Mesenteric fat pad (tissue), 1 donor: ENCODE measurements at regions not wholly inside any gene's neighbourhood (a gene's known extent, or its start where the extent isn't known, plus 50 kb on each side); places are given as distances from the start of the nearest gene placed in this dataset.

Experiments
- DNase-seq: peaks from one replicate; pipeline ENCODE4 v3.0.0-alpha.2; 2020; ENCODE audit warnings: low spot score
- donor health status: DM: yes; HTN: yes; CAD: no.

DNA sequence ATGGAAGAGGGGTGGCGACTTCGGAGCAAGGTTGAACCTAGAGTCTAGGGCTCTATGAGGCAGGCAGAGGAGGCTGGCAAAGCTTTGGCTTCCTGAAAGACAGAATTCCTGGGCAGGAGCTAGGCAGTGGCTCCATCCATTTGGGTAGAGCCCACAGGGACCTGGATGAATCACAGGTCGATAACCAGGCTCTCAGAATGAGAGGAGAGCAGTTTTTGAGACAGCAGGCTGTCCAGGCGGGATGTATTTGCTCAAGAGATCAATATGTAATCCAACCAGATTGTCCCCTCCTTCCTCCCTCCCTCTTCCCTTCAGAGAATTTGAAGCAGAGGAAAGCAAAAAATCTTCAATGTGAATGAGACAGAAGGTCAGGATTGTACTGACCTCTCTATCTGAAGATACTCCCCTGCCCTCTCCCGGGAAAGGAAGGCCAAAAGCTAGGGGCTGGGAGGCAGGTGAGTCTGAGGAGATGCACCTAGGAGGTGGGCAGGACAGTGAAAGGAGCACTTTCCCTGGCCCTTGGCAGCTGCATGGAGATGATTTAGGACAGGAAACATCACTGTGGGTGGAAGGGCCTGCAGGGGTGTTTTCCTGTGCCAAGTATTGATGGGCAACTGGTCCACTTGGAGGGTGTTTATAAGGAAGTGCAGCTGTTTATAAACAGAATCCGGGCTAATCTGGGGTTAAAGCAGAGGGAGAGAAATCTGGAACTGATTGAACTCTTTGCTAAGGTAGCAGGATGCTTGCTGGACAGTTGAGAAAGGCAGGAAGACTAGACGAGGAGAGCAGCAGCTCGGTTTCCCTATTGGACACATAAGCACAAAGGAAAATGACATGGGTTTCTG lies 212.4 kb upstream of the LRFN2 start:
- peak; percentile 73 for DNase-seq

DNA sequence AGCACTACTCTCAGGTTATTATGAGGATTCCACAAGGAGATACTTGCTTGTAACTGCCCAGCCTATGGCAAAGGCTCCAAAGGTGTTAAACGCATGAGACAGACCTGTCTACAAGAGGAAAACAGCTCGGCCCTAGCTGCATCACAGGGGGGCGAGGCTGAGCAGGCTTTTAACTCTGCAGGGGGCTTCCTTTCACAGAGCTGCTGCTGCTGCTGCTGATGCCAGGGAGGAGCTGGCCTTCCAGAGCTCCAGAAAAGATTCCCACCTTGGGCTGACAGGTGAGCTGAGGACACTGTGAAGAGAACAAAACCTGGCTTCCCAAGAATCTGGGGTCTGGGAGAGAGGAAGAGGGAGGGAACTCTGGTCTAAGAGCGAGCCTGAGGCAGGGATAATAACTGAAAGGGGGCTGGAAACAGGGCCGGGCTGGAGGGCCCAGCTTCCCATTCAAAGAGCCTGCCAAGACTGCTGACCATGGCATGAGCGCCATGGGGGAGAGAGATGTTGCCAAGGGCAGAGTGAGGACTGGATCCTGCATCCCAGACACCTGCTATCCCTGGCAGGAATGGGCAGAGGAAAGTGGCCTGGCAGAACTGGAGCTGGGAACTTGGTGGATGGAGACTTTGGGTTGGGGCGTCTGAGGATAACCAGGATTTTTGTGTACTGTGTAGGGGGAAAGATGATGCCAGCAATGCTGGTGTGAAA lies 211.1 kb upstream of the LRFN2 start:
- no peak for DNase-seq

DNA sequence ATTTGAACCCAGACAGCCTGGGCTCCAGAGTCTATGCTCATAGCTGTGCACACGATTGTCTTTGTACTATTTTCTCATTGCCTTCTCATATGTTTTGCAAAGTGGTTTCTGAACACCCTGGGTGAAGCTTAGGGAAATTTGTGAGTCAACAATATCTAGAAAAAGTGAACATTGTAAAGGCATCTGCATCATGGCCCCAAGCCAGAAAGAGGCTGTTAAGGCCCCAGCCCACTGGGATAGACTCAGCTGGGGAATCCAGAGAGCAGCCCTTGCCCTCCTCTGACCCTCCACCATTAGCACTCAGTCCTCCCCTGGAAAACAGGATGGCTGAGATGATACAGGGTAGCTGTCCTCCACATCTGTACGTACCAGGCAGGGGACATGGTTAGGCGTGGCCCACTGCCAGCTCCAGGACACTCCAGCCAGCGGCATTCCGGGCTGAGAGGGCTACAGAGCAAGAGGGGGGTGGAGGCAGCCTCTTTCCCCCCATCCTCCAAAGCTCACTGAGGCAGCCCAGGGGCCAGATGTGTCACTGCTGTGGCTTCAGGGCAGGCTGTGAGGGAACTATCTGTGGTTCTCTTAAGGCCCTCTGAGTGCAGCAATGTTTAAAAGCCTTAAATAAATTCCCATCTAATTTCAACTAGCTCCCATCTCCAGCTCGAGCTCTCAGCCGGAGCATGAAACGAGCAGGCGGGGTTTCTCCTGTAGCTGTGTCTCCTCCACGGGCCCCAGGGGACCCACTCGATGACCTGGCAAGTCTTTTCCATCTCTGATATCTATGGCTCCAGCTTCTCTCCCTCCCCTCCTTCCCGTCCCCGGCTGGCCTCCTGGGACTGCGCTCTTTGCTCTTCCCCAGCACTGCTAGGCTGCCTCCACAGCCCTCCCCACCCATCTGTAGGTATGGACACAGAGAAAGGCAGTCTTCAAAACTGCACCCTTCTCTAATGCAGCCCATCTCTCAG lies 209.4 kb upstream of the LRFN2 start:
- no peak for DNase-seq

DNA sequence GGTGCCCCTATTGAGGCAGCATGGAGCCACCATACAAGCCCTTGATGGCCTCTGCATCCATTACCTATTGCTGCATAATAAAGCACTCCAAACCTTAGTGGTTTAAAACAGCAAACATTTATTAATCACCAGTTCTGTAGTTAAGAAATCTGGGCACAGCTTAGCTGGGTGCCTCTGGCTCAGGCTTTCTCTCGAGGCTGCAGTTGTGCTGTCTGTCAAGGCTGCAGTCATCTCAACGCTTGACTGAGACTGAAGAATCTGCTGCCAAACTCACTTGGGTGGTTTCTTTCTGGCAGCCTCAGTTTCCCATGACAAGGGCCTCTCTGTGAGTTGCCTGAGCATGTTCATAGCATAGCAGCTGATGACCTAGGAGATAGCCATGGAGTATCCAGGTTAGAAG lies 207.4 kb upstream of the LRFN2 start:
- no peak for DNase-seq

DNA sequence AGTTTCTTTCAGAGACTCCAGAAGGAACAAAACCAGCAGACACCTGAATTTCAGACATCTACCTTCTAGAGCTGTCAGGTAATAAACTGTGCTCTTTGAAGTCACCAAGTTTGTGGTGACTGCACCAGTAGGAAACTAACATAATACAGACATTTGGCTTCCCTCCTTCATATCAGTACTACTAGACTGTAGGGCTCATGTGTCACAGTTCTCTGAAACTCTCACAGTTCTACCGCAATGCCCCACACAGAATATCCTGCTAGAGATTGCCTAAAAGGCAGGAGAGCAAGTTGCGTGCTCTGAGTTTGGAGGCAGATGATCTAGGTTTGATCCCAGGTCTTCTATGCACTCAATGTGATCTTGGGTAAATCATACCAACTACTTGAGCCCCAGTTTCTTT lies 205.0 kb upstream of the LRFN2 start:
- DNase-seq: no peak

DNA sequence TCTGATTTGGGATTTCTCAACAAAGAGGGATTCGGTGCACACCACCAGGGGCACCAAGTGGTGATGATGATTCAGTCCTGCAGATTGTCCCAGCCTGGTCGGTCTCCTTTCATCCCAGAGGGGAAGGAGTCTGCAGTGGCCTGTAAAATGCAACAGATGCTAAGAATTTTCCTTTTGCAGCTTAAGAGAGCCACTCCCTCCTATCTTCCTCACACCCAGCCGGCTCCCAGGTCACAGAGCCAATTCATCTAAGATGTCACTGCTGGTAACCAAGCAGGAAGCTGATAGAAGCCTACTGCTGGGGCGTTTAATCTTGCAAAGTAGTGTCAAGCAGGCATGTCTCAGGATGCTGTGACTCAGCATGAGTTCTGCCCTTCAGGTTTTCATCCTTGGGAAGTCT lies 203.8 kb upstream of the LRFN2 start:
- no peak for DNase-seq

DNA sequence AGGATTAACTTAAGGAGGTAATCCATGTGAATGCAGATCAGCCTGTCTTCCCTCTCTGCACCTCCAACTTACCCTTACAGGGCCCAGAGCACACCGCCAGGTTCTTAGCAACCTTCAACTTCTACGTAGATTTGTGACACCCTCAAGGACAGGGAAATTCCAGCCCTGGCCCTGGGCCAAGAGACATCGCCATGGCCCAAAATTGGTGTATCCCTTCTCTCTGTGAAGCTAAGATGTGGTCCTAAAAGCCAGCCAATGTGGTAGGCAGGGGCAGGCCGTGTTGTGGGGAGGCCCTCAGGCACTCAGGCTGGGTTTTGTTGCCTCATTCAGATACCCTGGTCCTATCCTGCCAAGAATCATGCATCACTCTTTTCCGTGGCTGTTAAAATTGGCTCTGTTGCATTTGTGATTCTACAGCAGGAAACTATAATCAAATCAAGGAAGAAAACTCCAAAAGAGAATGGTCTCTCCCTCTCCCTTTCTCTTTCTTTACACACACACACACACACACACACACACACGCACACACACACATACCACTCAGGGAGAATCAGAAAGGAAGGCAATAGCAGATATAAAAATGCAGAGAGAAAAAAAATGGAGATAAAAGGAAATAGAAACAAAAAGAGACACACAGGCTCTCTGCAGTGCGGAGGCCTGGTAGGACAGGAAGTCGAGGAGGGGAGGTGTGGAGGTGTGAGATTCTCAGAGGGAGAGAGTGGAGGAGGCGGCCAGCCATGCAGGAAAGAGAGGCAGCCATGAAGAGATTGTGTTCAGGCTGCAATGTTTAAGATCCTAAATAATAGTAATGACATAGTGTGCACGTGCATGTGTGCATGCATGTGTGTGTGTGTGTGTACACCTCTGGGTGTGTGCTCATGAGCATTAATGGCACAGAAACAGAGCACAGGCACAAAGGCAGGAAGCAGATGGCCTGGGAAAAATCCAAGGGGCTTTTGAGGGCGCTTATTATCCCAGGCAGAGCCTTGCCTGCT lies 201.8 kb upstream of the LRFN2 start:
- DNase-seq: no peak

- DNase-seq: no peak
These were observed 195.2 kb upstream of the LRFN2 start for GRCh38 chr6:40782355-40782754.

DNA sequence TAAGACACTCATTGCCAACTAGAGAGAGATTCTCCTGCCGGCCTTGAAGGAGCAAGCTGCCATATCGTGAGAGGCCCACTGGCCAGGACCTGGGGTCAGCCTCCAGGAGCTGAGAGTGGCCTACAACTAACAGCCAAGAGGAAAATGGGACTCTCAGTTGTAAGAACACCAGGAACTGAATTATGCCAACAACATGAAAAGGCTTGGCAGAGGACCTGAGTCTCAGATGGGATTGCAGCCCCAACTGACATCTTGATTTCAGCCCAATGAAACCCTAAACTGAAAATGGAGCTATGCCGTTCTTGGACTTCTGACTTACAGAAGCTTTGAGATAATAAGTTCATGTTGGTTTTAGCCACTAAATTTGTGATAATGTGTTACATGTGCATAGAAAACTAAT lies 193.5 kb upstream of the LRFN2 start:
- DNase-seq: no peak

DNA sequence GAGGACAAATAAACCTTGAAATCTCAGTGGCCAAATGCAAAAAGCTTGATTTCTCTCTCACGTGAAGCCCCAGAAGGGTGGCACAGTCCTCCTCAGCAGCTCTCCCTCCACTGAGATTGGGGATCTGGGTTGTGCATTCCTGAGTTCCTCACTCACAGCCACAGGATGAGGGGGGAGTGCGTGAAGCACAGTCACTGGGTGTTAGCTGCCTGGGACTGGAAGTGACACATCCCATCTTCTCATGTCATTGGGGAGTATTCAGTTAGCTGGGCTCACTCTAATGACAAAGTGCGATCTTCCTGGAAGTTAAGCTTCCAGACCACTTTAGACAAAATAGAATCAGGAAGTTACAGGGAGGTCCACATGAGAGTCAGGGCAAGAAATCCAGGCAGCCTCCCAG lies 192.2 kb upstream of the LRFN2 start:
- DNase-seq: no peak

GRCh38 chr6:40778918-40779317 lies 191.8 kb upstream of the LRFN2 start:
- no peak for DNase-seq

DNA sequence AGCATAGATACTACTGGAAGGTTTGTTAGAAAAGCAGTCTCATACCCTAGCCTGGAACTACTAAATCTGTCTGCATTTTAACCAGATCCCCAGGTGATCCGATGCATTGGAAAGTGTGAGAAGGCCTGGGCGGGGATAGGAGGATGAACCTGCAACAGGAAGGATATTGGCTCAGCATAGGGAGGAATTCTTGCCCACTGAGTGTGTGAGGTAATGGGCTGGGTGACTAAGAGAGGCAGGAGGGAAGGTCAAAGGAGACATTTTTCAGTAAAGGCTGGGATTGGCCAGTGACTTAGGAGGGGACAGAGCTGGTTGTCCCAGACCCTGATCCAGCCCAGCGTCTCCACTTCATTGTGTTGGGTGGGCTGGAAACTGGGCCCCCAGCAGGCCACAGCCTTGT lies 191.0 kb upstream of the LRFN2 start:
- DNase-seq: no peak

- DNase-seq: no peak
These were observed 187.8 kb upstream of the LRFN2 start for GRCh38 chr6:40774932-40775331.

DNA sequence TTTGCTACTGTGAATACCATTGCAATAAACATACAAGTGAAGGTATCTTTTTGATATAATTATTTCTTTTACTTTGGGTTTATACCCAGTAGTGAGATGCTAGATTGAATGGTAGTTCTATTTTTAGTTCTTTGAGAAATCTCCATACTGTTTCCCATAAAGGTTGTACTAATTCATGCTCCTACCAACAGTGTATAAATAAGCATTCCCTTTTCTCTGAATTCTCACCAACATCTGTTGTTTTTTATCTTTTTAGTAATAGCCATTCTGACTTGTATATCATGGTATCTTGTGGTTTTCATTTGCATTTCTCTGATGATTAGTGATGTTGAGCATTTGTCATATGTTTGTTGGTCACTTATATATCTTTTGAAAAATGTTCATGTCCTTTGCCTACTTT lies 183.6 kb upstream of the LRFN2 start:
- DNase-seq: no peak

- no peak for DNase-seq
These were observed 177.6 kb upstream of the LRFN2 start for GRCh38 chr6:40764726-40765125.

DNA sequence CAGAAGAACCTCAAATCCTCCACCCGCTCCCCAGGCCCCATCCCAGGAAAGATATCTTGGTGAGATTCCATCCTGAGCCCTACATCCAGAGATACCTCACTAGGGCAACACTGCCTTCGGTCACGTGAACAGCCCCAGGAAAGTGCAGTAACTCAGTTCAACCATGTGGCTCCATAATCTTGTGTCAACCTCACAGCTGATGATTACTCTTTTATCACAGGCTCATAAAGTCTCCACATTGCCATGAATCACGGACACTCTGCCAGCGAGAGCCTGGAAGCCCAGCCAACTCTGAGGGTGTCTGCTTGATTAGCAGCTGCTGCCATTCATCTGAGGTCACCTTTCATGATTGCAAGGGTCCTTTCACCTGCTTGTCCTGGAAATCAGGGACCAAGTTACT lies 175.8 kb upstream of the LRFN2 start:
- DNase-seq: no peak

DNA sequence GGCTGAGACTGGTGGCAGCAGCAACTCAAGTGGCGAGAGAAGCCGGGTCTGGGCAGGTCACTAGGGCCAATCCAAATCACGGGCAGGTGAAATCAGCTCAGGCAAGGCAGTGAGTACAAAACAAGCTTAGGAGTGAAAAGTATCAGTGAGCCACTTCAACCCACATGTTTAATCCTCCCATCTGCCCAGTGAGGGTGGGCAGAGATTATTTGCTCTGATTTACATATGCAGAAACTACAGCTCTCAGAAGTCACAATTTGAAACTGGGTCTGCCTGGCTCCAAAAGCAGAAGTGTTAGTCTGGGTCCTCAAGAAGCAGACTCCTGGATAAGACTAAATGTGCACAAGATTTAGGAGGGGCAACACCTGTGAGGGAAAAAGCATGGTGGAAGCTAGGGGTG lies 173.7 kb upstream of the LRFN2 start:
- DNase-seq: no peak

DNA sequence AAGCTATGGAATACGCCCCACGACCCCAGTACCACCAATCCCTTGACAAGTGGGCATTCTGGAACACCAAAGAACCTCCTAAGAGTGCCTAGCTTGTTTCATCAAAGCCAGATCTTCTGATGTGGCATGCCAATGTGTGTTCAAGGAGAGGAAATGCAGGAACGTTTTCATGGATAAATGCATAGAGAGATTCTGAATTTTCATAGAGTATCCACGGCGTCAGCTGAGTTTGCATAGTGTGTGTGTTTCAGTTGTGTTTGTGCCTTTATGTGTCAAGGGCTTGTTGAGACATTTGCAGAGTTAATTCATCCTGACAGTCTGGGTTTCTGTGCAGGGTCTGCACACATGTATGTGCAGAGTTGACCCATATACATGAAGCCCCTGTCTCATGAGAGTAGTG lies 172.7 kb upstream of the LRFN2 start:
- DNase-seq: no peak

DNA sequence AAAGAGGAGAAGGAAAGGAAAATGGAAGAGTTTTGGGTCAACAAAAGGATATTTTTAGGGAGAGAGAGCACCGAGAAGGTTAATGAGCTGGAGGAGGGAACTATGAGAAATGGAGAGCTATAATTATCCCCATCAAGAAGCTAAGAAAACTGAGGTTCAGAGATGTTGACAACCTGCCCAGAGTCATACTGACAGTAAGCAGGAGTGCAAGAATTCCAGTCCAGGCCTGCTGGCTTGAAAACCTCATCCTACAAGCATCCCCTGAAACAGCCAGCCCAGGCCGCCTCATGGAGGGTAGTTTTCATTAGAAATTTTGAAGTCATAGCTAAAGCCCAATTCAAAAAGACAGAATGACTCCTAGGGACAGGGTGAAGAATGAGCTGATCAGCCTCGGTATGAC lies 172.1 kb upstream of the LRFN2 start:
- DNase-seq: no peak

- DNase-seq: no peak
These were observed 168.7 kb upstream of the LRFN2 start for GRCh38 chr6:40755749-40756452.
